ENCODE measurements at regions not wholly inside any gene's neighbourhood (a gene's known extent, or its start where the extent isn't known, plus 50 kb on each side); places are given as distances from the start of the nearest gene placed in this dataset.
"Not testable (repeated sequence)": the region's sequence is repeated elsewhere in the genome, so short reads cannot be mapped to it uniquely, and the experiment has no call there.

- DNase-seq = no peak
Measured at GRCh38 chr7:155377838-155378579, 79.9 kb upstream of the EN2 start.

GRCh38 chr7:155378580-155378934 is 79.4 kb upstream of the EN2 start:
- DNase-seq = no peak

- no peak for DNase-seq
Measured at GRCh38 chr7:155378959-155379871, 78.7 kb upstream of the EN2 start.

GRCh38 chr7:155380221-155380861 is 77.6 kb upstream of the EN2 start:
- DNase-seq = peak; percentile 97

GRCh38 chr7:155380976-155381851 is 76.7 kb upstream of the EN2 start:
- DNase-seq = no peak

GRCh38 chr7:155381852-155382801 is 75.8 kb upstream of the EN2 start:
- DNase-seq = no peak

- DNase-seq = no peak
Measured at GRCh38 chr7:155382802-155383171, 75.1 kb upstream of the EN2 start.

GRCh38 chr7:155383756-155384491 is 74.0 kb upstream of the EN2 start:
- DNase-seq = no peak

GRCh38 chr7:155384751-155385150 is 73.2 kb upstream of the EN2 start:
- DNase-seq = no peak

- DNase-seq = not testable (repeated sequence)
Measured at GRCh38 chr7:155385182-155385581, 72.7 kb upstream of the EN2 start.

- DNase-seq = no peak
Measured at GRCh38 chr7:155386608-155387007, 71.3 kb upstream of the EN2 start.

GRCh38 chr7:155387066-155387620 is 70.8 kb upstream of the EN2 start:
- no peak for DNase-seq

GRCh38 chr7:155388561-155388960 is 69.4 kb upstream of the EN2 start:
- DNase-seq = no peak

GRCh38 chr7:155391414-155391813 is 66.5 kb upstream of the EN2 start:
- no peak for DNase-seq

- DNase-seq = peak; percentile 85
Measured at GRCh38 chr7:155392726-155393570, 65.0 kb upstream of the EN2 start.

GRCh38 chr7:155394413-155394812 is 63.5 kb upstream of the EN2 start:
- no peak for DNase-seq

- no peak for DNase-seq
Measured at GRCh38 chr7:155395176-155395797, 62.6 kb upstream of the EN2 start.

GRCh38 chr7:155396661-155397060 is 61.3 kb upstream of the EN2 start:
- no peak for DNase-seq
